Naive thymus-derived CD4-positive, alpha-beta T cell (primary cell): ENCODE measurements at regions not wholly inside any gene's neighbourhood (a gene's known extent, or its start where the extent isn't known, plus 50 kb on each side); places are given as distances from the start of the nearest gene placed in this dataset.
A peak's percentile ranks its signal among the peaks of the same experiment; 100 is the strongest.
"Not testable (repeated sequence)": the region's sequence is repeated elsewhere in the genome, so short reads cannot be mapped to it uniquely, and the experiment has no call there.

Source experiments
- ATAC-seq: fragments of 150-1000 bp; cut with Tn5 transposase; 2 replicates; pipeline ENCODE4 v1.10.0; 2021; ENCODE audit warnings: mild to moderate bottlenecking, moderate library complexity
- CTCF ChIA-PET: fragments of 350-600 bp; sonication (Branson Sonifier 250); formaldehyde crosslinking; loops from one replicate; lab custom pipeline; 2021; ENCODE audit warnings: antibody characterized with exemption; lab: Charles Lee
- POLR2A ChIA-PET: fragments of 350-600 bp; sonication (Branson Sonifier 250); formaldehyde crosslinking; loops from one replicate; lab custom pipeline; 2021; ENCODE audit warnings: antibody characterized with exemption, inconsistent platforms; lab: Charles Lee
- DNase-seq, 9 donors: peaks; one replicate each; pipeline versions ENCODE4 v3.0.0 to v3.0.0-alpha.2; 2020 to 2022; ENCODE audit warnings: mixed read lengths in 1 of 9
- H3K27ac ChIP-seq: one replicate; pipeline ENCODE4 v1.7.0; 2013; ENCODE audit warnings: mild to moderate bottlenecking, low read depth, low read length, moderate library complexity
- H3K27me3 ChIP-seq, 2 donors: one replicate each; pipeline ENCODE4 v1.7.0; 2013; ENCODE audit warnings: low read length in 2 of 2, mild to moderate bottlenecking in 2 of 2, moderate library complexity in 2 of 2; ENCODE audit not compliant: control insufficient read depth in 2 of 2, insufficient read depth in 2 of 2
- H3K36me3 ChIP-seq, 3 experiments: 1 replicate in 2 of 3; 2 replicates in 1 of 3; pipeline ENCODE4 v1.7.0; 2013; ENCODE audit warnings: low read length in 3 of 3, mild to moderate bottlenecking in 3 of 3, moderate library complexity in 1 of 3; ENCODE audit not compliant: insufficient read depth in 3 of 3, control insufficient read depth in 2 of 3
- H3K4me1 ChIP-seq, 2 donors: one replicate each; pipeline ENCODE4 v1.7.0; 2013; ENCODE audit warnings: low read length in 2 of 2, mild to moderate bottlenecking in 2 of 2, moderate library complexity in 1 of 2; ENCODE audit not compliant: control insufficient read depth in 2 of 2, insufficient read depth in 2 of 2
- H3K4me3 ChIP-seq: 2 replicates; pipeline ENCODE4 v1.7.0; 2013; ENCODE audit warnings: mild to moderate bottlenecking, low read length
- H3K9me3 ChIP-seq, 3 experiments: 1 replicate in 2 of 3; 2 replicates in 1 of 3; pipeline ENCODE4 v1.7.0; 2013; ENCODE audit warnings: low read length in 3 of 3; ENCODE audit not compliant: control insufficient read depth in 2 of 3
- H3K27ac Mint-ChIP-seq, 9 donors: one replicate each; pipeline ENCODE4 v1.8.0; 2020 to 2022; ENCODE audit warnings: mixed read lengths in 9 of 9, mild to moderate bottlenecking in 8 of 9, moderate library complexity in 5 of 9, inconsistent platforms in 2 of 9
- H3K27me3 Mint-ChIP-seq, 5 donors: one replicate each; pipeline ENCODE4 v1.8.0; 2021 to 2022; ENCODE audit warnings: mixed read lengths in 5 of 5, mild to moderate bottlenecking in 1 of 5
- H3K36me3 Mint-ChIP-seq, 5 donors: one replicate each; pipeline ENCODE4 v1.8.0; 2020 to 2022; ENCODE audit warnings: mixed read lengths in 5 of 5, mild to moderate bottlenecking in 3 of 5, inconsistent platforms in 1 of 5
- H3K4me1 Mint-ChIP-seq, 7 donors: one replicate each; pipeline ENCODE4 v1.8.0; 2020 to 2022; ENCODE audit warnings: mixed read lengths in 7 of 7, mild to moderate bottlenecking in 3 of 7, inconsistent platforms in 1 of 7
- H3K4me3 Mint-ChIP-seq, 10 donors: one replicate each; pipeline ENCODE4 v1.8.0; 2020 to 2022; ENCODE audit warnings: mild to moderate bottlenecking in 10 of 10, mixed read lengths in 10 of 10, moderate library complexity in 6 of 10, inconsistent platforms in 2 of 10
- H3K9me3 Mint-ChIP-seq, 11 donors: one replicate each; pipeline ENCODE4 v1.8.0; 2020 to 2022; ENCODE audit warnings: mixed read lengths in 11 of 11, mild to moderate bottlenecking in 4 of 11, inconsistent platforms in 1 of 11, moderate library complexity in 1 of 11
- intact Hi-C, 2 donors: fragments of 100-400 bp; cut with micrococcal nuclease; formaldehyde crosslinking; loops; one replicate each; pipeline ENCODE4 v1.15.1; 2023

DNA sequence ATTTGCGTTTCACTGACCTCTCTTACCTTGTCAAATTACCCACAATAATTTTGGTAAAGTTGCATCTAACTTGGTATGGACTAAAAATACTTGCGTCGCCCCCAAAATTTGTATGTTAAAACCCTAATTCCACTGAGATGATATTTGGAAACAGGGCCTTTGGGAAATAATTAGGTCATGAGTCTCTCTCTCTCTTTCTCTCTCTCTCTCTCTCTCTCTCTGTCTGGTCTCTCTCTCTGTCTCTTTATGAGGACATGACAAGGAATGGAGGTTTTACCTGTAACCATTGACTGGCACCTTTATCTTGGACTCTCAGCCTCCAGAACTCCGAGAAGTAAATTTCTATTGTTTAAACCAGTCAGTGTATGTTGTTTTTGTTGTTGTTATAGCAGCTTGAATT is 111.5 kb upstream of the BDP1 start:
- H3K27ac Mint-ChIP-seq, H3K36me3 Mint-ChIP-seq, intact Hi-C loops: not testable (repeated sequence)

DNA sequence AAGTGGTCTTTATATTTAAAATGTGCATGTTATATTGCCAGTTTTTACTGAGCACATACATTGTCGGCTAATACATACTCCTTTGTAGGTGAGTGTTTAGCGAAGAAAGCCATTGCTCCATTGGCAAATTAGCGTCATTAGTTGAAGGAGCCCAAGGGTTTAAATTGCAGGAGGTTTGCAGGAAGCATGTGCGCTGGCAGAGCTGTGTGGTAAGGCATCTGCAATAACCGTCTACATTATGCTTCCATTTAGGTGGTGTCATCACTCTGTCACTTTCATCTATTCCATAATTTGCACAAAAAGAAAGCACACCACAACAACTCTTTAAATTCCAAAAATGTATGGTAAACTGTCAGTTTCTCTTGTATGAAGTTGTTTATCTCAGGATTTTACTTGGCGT is 82.8 kb upstream of the BDP1 start:
- ATAC-seq, DNase-seq, intact Hi-C loops: not testable (repeated sequence)

More for the DNA sequence above, 111.5 kb upstream of the BDP1 start:
- H3K27me3 Mint-ChIP-seq, DNase-seq, H3K9me3 Mint-ChIP-seq, H3K36me3 ChIP-seq, H3K4me1 Mint-ChIP-seq, ATAC-seq, H3K27me3 ChIP-seq, H3K27ac ChIP-seq, H3K4me3 ChIP-seq, POLR2A ChIA-PET, H3K4me1 ChIP-seq, H3K4me3 Mint-ChIP-seq, H3K9me3 ChIP-seq, CTCF ChIA-PET: not testable (repeated sequence)

GRCh38 chr5:71373054-71373734 is 82.3 kb upstream of the BDP1 start:
- H3K27ac Mint-ChIP-seq, H3K27me3 ChIP-seq, H3K4me3 ChIP-seq, H3K36me3 Mint-ChIP-seq, H3K36me3 ChIP-seq, H3K4me3 Mint-ChIP-seq, H3K9me3 ChIP-seq, CTCF ChIA-PET, ATAC-seq, intact Hi-C loops, POLR2A ChIA-PET, H3K4me1 ChIP-seq, H3K4me1 Mint-ChIP-seq, H3K9me3 Mint-ChIP-seq, H3K27ac ChIP-seq, DNase-seq: not testable (repeated sequence)
- peaks cover 0 to 21% (median 5%) of the 10 kb centered on the region in 5 donors for H3K27me3 Mint-ChIP-seq

More for the DNA sequence above, 82.8 kb upstream of the BDP1 start:
- H3K4me1 ChIP-seq, H3K27me3 ChIP-seq, H3K27ac ChIP-seq, H3K4me3 ChIP-seq, CTCF ChIA-PET, H3K36me3 ChIP-seq, H3K4me1 Mint-ChIP-seq, H3K36me3 Mint-ChIP-seq, H3K9me3 ChIP-seq, H3K27ac Mint-ChIP-seq, POLR2A ChIA-PET, H3K9me3 Mint-ChIP-seq, H3K4me3 Mint-ChIP-seq: not testable (repeated sequence)
- H3K27me3 Mint-ChIP-seq, result peaks cover 0 to 21% (median 5%) of the 10 kb centered on the region in 5 donors

DNA sequence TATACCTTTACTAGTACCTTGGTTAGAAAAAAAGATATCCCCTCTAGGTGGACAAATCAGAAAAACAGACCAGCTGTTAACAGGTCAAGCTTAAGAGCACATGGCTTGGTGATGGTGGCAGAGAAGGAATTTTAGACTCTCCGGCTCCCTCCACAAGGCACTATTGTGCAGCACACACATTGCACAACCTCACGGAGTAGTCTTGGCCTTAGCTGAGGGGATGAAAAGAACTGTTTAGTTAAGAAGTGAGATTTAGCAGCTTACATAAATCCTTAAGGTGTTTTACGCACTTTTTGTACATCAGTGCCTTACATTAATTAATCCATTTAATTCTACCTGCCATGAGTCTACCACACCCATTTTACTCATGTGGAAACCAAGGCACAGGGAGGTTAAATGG is 71.2 kb upstream of the BDP1 start:
- H3K36me3 ChIP-seq, H3K36me3 Mint-ChIP-seq, H3K9me3 ChIP-seq, H3K27ac Mint-ChIP-seq, H3K9me3 Mint-ChIP-seq, H3K4me1 ChIP-seq, CTCF ChIA-PET, H3K4me1 Mint-ChIP-seq, H3K27me3 ChIP-seq, H3K4me3 ChIP-seq, intact Hi-C loops, H3K27ac ChIP-seq, POLR2A ChIA-PET, H3K27me3 Mint-ChIP-seq, ATAC-seq, H3K4me3 Mint-ChIP-seq, DNase-seq: not testable (repeated sequence)

DNA sequence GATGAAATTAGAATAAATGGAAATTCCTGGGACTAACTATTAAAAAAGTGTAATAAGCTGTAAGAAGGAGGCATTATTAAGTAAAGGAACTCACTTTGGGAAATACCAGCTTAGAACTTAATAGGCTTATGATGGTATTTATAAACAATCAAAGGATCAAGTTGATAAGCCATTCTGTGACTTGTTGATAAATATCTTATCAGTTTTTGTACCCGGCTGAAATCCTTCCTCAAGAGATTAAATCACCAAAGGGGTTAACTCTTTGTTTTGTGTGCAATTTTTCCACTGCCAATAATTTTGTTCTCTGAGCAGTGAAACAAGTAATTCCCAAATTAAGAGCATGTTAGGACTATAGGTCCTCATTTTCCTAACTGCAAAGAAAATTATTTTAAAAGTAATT is 70.7 kb upstream of the BDP1 start:
- H3K4me3 Mint-ChIP-seq, result no peak overlapping the region
- no peak overlapping the region for H3K4me3 ChIP-seq

GRCh38 chr5:71385208-71385607 is 70.2 kb upstream of the BDP1 start:
- H3K27me3 ChIP-seq, H3K9me3 ChIP-seq, H3K27me3 Mint-ChIP-seq, H3K9me3 Mint-ChIP-seq, H3K36me3 ChIP-seq, intact Hi-C loops, ATAC-seq, POLR2A ChIA-PET, H3K4me1 ChIP-seq, CTCF ChIA-PET, H3K36me3 Mint-ChIP-seq, H3K4me3 ChIP-seq, H3K27ac ChIP-seq, H3K4me1 Mint-ChIP-seq, H3K4me3 Mint-ChIP-seq, DNase-seq, H3K27ac Mint-ChIP-seq: not testable (repeated sequence)

More for the DNA sequence above, 70.7 kb upstream of the BDP1 start:
- peaks cover 0 to 3% (median 0%) of the 10 kb centered on the region in 11 donors for H3K9me3 Mint-ChIP-seq
- intact Hi-C loops, result no loop called here
- H3K27ac Mint-ChIP-seq, result no peak overlapping the region
- H3K27me3 Mint-ChIP-seq, result peaks cover 0 to 9% (median 6%) of the 10 kb centered on the region in 5 donors
- no peaks in the 10 kb centered on the region for H3K9me3 ChIP-seq
- ATAC-seq, result no peak
- H3K36me3 ChIP-seq, result no peaks in the 10 kb centered on the region
- POLR2A ChIA-PET, result no interaction called here
- H3K4me1 ChIP-seq, result no peaks in the 10 kb centered on the region
- H3K4me1 Mint-ChIP-seq, result no peaks in the 10 kb centered on the region
- no peaks in the 10 kb centered on the region for H3K27me3 ChIP-seq
- no peaks in the 10 kb centered on the region for H3K36me3 Mint-ChIP-seq
- no peak overlapping the region for H3K27ac ChIP-seq
- CTCF ChIA-PET, result no interaction called here
- no peak for DNase-seq

DNA sequence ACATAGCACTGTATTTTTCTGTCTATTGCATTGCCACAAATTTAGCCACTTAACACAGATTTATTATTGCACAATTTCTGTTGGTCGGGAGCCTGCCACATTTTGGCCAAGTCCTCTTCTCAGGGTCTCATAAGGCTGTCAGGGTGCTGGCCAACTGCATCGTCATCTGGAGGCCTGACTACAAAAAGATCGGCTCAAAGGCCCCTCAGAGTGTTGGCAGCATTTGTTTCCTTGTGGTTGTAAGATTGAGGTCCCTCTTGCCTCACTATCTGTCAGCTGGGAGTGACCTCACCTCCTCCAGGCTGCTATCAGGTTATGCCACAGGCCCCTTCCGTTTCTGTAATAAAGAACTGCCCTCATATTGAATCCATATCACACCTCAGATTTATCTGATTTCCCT is 67.3 kb upstream of the BDP1 start:
- H3K9me3 ChIP-seq, H3K27ac Mint-ChIP-seq, H3K4me1 Mint-ChIP-seq, DNase-seq, H3K4me3 ChIP-seq, H3K36me3 Mint-ChIP-seq, CTCF ChIA-PET, H3K27me3 Mint-ChIP-seq, H3K36me3 ChIP-seq, H3K9me3 Mint-ChIP-seq, H3K4me3 Mint-ChIP-seq, intact Hi-C loops, H3K27ac ChIP-seq, H3K27me3 ChIP-seq, POLR2A ChIA-PET, H3K4me1 ChIP-seq: not testable (repeated sequence)
- ATAC-seq, result peak; percentile 63
